T-helper 1 cell treated with Interleukin-12 subunit alpha and Interleukin-12 subunit beta and Interleukin-4 antibody, amounts not matched to agents 30 ng/mL and 1 ng/mL, for 36 hours (primary cell): ENCODE measurements at regions not wholly inside any gene's neighbourhood (a gene's known extent, or its start where the extent isn't known, plus 50 kb on each side); places are given as distances from the start of the nearest gene placed in this dataset.
"Not testable (repeated sequence)": the region's sequence is repeated elsewhere in the genome, so short reads cannot be mapped to it uniquely, and the experiment has no call there.

Source experiments
- intact Hi-C: fragments of 100-400 bp; cut with micrococcal nuclease; formaldehyde crosslinking; loops from one replicate; pipeline ENCODE4 v1.15.1; 2024

DNA sequence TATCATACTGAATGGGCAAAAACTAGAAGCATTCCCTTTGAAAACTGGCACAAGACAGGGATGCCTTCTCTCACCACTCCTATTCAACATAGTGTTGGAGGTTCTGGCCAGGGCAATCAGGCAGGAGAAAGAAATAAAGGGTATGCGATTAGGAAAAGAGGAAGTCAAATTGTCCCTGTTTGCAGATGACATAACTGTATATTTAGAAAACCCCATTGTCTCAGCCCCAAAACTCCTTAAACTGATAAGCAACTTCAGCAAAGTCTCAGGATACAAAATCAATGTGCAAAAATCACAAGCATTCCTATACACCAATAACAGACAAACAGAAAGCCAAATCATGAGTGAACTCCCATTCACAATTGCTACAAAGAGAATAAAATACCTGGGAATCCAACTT lies 52.5 kb upstream of the CCDC71L start:
- intact Hi-C loops, result not testable (repeated sequence)

DNA sequence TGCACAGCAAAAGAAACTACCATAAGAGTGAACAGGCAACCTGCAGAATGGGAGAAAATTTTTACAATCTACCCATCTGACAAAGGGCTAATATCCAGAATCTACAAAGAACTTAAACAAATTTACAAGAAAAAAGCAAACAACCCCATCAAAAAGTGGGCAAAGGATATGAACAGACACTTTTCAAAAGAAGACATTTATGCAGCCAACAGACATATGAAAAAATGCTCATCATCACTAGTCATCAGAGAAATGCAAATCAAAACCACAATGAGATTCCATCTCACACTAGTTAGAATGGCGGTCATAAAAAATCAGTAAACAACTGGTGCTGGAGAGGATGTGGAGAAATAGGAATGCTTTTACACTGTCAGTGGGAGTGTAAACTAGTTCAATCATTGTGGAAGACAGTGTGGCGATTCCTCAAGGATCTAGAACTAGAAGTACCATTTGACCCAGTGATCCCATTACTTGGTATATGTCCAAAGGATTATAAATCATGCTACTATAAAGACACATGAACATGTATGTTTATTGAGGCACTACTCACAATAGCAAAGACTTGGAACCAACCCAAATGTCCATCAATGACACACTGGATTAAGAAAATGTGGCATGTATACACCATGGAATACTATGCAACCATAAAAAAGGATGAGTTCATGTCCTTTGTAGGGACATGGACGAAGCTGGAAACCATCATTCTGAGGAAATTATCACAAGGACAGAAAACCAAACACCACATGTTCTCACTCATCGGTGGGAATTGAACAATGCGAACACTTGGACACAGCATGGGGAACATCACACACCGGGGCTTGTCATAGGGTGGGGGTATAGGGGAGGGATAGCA lies 53.9 kb upstream of the CCDC71L start:
- intact Hi-C loops, result loop anchor here (5.0 kb wide), 2 partner anchors 118 to 368 kb away; no protein-coding TSS in a partner anchor

DNA sequence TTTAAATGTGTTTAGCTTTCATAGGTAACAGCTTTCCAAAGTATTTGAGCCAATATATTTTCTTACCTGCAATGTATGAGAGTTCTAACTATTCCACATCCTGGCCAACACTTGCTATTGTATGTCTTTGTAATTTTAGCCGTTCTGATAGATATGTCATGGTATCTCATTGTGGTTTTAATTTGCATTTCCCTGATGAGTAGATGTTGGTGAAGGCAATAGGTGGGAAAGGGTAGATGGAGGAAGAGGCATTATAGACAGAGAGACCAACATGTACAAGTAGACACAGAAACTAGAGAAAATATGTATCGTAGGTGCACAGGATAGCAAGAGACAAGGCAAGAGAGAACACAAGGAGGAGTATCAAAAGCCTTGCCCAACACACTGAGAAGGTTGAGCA lies 54.8 kb upstream of the CCDC71L start:
- intact Hi-C loops, result loop anchor here (5.0 kb wide), 2 partner anchors 118 to 368 kb away; no protein-coding TSS in a partner anchor

DNA sequence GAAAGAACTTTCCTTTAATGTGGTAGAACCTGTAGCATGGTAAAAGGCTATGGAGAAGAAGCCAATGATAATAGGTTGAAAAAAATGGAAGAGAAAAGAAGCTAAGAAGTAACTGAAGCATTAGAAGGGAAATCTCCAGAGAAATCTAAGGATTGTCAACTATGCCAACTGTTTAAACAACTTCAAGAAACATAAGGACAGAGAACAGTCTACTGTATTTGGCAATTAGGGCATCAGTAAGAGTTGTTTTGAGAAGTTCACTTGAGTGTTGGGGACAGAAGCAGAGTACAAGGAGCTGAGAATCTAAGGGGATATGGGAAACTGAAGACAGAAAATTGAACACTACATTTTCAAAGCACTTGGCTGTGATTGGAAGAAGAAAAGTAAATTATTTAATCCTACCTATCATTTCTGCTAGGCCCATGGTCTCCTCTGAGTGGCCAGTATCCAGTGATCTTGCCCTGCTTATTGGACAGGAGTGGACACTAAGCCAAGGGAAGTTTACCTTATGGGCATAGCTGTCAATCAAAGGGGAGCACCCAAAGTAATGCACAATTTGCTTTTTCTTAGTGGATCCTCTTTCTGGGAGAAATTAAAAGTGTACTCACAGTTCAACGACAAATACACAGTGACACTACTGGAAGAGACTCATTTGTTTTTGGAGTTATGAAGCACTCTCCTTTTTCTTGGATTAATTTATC lies 56.4 kb upstream of the CCDC71L start:
- intact Hi-C loops, result loop anchor here (5.0 kb wide), 2 partner anchors 120 to 370 kb away; no protein-coding TSS in a partner anchor

DNA sequence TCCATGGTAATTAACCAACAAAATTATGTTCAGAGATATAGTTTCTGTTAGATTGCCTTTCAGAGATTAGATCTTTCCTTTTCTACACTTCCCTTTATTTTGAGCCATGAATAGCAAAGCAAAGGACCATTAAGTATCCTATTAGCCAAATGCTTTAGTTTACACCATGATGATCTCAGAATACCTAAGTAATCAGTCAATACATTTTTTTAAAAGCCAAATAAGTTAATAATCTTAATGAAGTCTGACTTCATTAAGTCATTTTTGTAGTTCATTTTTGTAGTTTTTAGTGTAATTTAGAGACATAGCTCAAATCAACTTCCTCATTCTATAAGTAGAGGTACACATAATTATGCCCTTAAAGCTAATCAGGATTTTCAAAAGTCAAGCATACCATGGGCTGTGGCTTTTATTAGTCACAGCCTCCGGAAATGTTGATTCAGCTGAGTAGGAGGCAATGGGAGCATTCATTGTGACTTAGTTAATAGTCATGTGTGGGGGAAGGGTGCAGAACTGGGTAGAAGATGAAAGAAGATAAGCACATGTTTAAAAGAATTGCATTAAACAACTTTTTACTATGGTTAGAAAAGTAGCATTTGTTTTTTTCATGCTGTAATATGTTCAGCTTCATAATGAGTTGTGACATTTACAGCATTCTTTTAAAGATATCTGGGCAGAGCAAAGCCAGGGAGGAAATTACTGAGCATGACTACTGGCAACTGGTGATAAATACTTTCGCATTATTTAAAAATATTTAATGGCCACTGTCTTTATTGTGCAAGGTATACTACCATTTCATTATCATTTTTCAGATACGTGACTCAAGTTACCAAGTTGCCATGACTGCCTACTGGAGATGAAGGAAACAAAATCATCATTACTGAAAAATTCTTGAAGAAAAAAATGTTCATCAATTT lies 57.3 kb upstream of the CCDC71L start:
- intact Hi-C loops, result loop anchor here (1.0 to 5.0 kb wide), 4 partner anchors 19 to 371 kb away; partner anchors contain the start of gene CCDC71L

DNA sequence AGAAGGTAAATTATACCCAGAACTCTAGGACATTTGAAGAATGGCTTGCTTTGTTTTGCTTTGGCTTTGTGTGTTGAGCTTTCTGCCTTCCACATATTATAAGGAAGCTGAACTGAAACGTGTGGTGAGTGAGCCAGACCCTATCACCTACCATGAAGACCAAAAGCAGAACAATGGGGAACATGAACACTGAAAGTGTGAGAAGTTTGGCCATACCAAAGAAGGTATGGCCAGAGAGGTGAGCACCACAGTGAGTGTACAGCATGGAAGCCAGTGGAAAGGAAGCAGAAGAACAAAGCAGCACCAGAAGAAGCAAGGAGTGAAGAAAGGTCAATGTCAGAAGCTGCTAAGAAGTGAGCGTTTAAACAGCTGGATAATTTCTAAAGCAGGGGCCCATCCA lies 59.7 kb upstream of the CCDC71L start:
- intact Hi-C loops, result no loop called here

DNA sequence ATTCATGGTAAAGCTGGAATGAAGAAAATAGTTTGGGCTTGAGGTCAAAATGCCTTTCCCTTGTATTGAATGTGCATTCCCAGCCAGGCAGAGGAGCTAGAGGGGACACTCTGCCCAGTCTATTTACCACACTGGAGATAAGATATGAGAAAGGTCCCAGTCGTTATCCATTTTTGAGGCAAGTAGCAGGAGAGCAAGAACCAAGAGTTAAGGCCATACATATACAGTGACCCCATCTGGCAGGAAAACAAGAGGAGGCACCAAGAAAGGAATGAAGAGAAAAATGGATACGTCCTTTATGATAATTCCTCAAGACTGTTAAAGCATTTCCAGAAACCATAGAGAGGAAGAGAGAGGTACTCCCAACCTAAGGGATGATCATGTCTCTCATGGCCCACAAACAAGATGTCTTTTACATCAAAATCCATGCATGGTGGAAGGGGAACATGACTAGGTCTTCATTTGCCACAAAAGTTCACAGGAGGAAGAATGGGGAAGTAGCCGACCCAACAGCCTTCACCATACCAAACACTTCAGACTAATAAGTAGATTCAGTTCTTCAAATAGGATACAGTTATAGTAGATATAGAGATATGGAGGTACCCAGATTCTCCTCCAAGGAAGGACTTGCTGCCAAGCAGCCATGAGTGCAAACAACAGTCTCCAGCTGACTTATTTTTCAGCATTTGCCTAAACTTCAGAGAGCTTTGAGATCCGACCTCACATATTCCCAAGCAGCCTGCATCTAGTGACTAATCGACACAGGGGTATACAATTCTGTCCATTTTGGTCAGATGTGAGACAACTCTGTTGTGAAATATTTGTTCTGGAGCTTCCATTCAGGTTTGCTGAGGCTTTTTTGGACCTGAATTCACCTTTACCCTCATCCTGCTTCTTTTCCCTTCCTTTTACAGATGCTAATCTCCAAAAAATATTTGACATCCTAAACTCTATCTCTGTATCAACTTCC lies 61.1 kb upstream of the CCDC71L start:
- intact Hi-C loops, result no loop called here

DNA sequence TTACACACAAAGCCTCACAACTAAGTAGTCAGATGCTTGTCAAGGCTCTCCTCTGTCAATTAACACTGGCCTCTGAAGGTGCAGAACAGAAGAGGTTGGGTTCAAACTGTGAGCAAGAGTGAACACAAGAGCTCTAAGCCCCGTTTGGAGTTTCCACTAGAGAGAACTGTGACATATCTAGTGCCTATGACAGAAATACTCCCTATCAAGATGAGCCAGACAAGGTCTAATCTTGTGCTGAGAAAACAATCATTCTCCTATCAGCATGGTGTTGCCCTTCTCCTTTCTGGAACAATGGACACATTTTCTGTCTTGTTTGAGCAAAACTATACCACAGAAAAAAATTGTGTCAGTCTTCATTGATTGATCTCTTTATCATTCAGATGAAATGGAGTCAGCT lies 62.4 kb upstream of the CCDC71L start:
- intact Hi-C loops, result no loop called here

DNA sequence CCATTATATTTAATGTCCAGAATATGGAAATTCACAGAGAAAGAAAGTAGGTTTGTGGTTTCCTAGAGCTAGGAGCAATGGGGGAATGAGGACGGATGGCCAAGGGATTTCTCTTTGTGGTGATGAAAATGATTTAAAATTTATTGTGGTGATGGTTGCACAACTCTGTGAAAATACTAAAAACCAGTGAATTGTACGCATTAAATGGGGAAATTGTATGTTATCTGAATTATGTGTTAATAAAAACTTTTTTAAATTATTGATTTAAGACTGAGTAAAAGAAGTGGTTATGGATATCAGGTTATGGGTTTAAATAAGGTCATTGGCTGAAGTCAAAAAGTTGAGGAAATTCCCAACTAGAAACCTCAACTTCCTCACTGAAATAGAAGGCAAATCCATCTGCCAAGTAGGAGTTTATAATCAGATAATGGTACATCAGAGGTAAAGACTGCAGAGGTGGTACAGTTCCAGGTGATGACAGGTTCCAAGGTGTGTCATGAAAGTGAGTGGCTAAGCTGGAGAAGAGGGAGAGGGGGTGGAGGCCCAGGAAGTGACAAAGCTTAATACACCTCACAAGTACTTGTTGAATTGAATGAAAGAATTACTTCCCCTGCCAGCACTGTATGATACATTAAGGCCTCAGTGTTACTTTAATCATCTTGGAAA lies 68.9 kb upstream of the CCDC71L start:
- intact Hi-C loops, result no loop called here

DNA sequence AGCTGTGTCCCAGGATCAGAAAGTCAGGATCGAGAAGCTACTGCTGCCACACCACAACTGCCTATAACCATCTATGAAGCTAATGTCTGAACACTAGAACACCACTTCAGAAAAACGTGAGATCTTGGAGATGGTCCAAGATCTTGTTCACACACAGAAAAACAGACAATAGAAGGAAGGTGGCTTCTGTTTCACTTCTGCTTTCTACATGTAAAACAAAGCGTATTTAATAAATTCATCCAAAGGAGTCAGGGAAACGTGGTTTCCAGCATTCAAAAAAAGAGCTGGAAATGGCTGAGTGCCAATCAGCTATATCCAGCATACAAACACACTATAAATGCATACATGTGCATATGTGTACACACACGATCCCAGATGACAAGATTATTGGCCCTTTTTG lies 70.2 kb upstream of the CCDC71L start:
- intact Hi-C loops, result no loop called here

DNA sequence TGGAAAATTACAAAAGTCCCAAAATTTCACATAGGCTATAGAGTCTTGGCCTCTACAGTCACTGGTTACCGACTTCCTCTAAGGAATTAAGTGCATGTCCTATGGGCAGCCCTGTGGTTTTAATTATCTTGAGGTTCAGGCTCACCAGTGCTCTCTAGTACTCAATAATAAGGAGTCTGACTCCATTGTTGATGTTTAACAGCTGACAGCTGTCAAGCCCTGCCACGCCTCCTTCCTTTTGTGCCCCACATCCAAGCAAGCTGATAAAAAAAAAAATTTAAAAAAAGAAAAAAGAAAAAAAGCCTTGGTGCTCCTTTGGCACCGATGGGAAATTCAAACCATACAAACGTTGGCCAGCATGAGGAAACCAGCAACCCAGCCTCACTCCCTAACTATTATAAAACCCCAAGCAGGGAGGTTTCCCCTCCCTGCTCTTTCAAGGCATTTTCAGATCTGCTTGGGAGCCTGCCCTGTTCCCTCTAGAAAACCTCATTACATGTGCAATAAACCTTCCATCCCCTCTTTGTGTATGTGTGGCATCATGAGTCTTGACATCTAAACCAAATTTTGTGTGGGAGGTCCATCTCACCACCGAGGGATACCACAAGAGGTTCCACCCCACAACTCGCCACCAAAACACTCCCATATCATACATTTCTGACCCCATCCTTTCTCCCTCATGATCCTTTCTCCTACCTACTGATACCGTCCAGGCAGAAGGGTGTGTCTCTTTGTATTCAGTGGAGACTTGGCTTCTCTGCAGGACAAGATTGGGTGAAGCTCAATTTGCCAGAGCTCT lies 70.9 kb upstream of the CCDC71L start:
- intact Hi-C loops, result no loop called here

DNA sequence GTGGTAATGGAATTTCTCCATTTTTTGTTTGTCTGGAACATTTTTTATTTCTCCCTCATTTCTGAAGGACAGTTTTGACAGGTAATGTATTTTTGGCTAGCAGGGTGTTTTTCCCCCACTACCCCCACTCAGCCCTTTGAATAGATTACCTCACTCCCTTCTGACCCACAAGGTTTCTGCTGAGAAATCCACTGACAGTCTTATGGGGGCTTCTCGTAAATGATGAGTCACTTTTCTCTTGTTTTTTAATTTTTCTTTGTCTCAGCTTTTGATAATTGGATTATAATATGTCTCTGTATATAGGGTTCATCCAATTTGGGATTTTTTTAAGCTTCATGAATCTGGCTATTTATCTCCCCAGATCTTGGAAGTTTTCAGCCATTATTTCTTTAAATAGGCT lies 74.7 kb upstream of the CCDC71L start:
- intact Hi-C loops, result loop anchor here (1.0 to 5.0 kb wide), 8 partner anchors 17 to 559 kb away; partner anchors contain the start of genes CCDC71L and NAMPT

DNA sequence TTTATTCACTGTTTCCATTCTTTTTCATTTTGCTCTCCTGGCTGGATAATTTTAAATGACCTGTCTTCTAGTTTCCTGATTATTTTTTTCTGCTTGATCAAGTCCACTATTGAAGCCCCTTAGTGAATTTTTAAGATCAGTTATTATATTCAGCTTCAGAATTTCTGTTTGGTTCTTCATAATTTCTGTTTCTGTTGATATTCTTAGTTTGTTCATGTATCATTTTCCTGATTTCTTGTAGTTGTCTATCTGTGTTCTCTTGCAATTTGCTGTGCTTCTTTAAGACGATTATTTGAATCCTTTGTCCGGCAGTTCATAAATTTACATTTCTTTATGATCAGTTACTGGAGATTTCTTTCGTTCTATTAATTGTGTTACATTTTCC lies 75.2 kb upstream of the CCDC71L start:
- intact Hi-C loops, result loop anchor here (1.0 to 5.0 kb wide), 8 partner anchors 17 to 560 kb away; partner anchors contain the start of genes CCDC71L and NAMPT

DNA sequence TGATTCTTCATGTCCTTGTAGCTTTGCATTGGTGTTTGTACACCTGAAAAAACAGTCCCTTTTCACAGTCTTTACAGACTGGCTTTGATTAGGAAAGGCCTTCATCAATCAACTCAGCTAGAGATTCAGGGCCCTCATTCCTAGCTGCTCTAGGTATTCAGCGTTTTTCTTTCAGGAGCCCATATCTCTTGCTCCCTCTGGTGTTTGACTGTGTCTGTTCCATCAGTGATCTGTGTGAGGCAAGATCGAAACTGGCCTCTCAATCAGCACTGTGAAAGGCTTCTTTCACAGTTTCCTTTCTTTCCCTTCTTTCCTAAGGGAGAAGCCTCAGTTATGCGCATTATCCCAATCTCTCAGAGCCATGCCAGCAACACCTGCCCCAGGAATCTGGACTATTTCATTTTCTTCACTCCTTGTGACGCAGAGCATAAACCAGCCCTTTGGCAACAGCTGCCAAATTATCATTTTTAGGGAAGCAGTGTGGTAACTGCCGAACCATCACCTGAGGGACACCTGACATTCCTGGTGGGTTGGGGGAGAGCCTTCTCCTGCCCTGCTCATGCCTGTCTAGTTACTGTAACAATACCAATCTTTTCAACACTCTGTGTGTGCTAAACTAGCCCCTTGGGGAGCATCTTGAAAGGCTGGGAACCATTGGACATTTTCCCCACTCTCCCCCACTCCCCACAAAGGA lies 75.7 kb upstream of the CCDC71L start:
- intact Hi-C loops, result loop anchor here (1.0 to 5.0 kb wide), 8 partner anchors 18 to 560 kb away; partner anchors contain the start of genes CCDC71L and NAMPT

DNA sequence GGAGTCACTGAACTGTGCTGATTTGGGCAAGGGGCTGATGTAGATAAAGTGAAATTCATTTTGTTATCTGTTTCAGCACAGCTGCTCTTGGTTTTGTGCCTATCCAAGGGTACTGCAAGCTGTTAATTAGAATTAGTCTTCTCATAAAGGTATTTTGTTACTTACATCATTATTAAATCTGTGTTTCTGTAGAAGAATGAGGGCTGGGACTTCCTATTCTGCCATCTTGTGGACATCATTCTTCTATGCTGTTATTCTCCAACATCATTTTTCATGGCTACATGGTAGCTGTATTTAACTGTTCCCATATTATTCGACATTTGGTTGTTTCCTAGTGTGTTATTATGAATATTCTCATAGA lies 76.2 kb upstream of the CCDC71L start:
- intact Hi-C loops, result loop anchor here (2.0 to 5.0 kb wide), 5 partner anchors 18 to 452 kb away; partner anchors contain the start of gene NAMPT

DNA sequence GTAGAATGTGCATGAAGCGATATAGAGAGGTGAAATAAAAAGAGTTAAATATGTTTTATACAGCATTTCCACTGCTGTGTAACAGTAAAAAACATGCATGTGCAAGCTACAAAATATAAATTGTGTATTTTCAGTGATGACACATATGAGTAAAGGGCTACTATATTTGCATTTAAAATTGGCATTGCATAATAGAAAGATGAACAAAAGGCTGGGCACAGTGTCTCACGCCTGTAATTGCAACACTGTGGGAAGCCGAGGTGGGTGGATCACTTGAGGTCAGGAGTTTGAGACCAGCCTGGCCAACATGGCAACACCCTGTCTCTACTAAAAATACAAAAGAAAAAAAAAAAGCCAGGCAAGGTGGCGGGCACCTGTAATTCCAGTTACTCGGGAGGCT lies 79.8 kb upstream of the CCDC71L start:
- intact Hi-C loops, result no loop called here

DNA sequence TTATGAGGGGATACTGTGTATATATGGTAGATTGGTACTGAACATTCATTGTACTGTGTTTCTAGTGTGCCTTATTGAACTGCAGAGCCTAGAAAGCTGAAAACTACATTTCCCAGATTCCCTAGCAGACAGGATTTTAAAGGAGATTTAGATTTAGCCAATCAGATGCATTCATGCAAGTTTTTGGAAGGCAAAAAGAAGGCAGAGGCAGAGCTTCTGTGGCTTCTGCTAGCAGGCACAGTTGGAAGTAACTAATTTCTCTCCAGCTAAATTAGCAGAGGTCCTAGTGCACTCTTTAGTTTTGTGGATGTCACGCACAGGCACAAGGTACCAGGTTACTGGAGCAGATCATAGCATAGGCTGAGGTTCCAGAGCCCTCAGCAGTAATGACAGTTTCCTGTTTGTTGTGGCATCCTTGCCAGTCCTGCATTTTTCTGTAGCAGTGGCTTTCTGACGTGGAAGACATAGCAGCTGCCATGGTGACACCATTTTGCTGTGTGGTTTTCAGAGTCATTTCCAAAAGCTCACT lies 83.7 kb upstream of the CCDC71L start:
- intact Hi-C loops, result loop anchor here (1.0 to 2.0 kb wide), 2 partner anchors 24 to 50 kb away; no protein-coding TSS in a partner anchor

DNA sequence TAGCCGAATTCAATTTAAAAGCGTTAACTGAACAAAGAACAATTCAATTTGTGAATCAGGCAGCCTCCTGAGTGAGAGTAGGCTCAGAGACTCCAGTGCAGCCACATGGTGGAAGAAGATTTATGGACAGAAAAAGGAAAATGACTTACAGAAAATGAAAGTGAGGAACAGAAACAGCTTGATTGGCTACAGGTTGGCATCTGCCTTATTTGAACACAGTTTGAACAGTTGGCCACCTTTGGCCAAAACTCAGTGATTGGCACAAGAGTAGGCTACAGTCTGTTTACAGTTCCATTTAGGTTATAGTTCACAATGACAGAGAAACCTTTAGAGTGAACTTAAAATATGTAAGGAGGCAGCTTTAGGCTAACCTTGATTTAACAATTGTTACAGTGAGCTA lies 86.3 kb upstream of the CCDC71L start:
- intact Hi-C loops, result not testable (repeated sequence)
